ENCODE measurements at regions not wholly inside any gene's neighbourhood (a gene's known extent, or its start where the extent isn't known, plus 50 kb on each side); places are given as distances from the start of the nearest gene placed in this dataset.
"Not testable (repeated sequence)": the region's sequence is repeated elsewhere in the genome, so short reads cannot be mapped to it uniquely, and the experiment has no call there.

DNA sequence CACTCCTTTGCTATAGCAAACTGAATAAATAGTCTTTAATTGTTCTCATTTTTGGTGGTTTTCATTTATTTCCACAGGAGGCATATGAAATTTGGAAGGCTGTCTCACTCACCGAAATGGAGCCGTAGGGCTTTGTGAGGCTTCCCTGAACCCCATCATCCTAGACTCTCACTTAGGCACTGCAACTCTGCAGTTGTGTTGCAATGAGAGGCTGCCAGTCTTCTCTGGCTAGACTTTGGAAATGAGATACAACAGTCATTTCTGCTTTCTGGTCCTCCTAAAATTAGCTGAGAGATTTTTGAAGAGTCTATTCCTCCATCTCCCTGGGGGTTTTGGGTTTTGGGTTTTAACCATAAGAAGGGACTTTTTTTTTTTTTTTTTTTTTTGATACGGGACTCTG lies 146.5 kb downstream of the SH3BGRL start:
- DNase-seq, result no peak

GRCh38 chrX:81354954-81355353 lies 153.1 kb downstream of the SH3BGRL start:
- no peak for DNase-seq

GRCh38 chrX:81355436-81355835 lies 153.5 kb downstream of the SH3BGRL start:
- DNase-seq, result peak; percentile 34

GRCh38 chrX:81367291-81367690 lies 165.4 kb downstream of the SH3BGRL start:
- DNase-seq, result no peak

GRCh38 chrX:81377329-81377728 lies 175.4 kb downstream of the SH3BGRL start:
- peak; percentile 50 for DNase-seq

GRCh38 chrX:81378560-81378959 lies 176.7 kb downstream of the SH3BGRL start:
- DNase-seq, result no peak

GRCh38 chrX:81390237-81390636 lies 188.3 kb downstream of the SH3BGRL start:
- DNase-seq, result no peak

DNA sequence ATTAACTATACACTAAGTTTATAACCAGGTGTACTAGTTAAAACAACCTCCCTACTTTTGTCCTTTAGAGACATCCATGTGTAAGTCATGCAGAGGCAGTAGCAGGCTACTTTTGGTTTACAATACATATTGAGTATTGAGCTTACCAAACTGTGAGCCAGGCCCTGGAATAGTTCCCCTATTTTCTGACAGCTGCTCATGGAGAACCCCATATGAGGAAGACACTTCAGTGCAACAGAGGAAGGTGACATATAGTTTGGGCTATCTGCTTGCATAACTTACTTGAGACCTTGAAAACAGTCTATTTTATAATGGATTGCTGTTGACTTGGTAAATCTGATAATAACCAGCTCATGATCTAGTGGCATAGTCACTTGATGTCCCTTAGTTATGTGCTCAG lies 190.5 kb downstream of the SH3BGRL start:
- DNase-seq, result no peak

DNA sequence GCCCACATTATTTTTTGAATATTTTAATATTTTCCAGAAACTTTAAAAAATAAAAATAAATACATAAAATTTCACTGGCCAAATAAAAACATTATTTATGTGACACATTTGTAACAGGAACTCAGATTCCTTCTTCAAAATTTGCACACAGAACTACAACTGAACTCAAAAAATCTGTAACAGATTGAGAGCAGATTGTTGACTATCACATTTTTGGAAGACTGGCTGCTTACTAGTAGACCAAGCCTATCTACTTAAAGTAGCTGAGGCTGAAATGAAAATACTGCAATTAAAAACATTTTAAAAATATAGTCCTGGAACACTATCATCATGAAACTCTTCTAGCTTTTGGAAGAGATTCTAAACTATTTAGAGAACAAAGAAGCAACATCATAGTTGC lies 203.9 kb downstream of the SH3BGRL start:
- DNase-seq, result no peak

DNA sequence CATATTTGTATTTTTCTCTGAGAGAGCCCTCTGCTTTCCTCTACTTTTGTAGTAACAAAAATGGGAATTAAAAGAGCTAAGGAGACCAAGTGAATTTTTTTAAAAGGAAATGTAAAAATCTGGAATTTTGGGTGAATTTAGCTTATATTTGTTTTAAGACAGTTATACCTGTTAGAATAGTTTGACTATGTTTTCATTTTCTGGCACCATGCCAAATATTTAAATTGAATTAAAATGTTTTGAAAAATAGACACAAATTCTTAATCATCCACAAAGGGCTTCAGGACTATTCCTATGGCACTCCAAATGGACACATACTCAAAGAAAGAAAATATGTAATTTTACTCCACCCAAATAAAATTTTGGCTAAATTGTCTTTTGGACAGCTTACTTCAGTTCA lies 209.6 kb downstream of the SH3BGRL start:
- DNase-seq, result no peak

DNA sequence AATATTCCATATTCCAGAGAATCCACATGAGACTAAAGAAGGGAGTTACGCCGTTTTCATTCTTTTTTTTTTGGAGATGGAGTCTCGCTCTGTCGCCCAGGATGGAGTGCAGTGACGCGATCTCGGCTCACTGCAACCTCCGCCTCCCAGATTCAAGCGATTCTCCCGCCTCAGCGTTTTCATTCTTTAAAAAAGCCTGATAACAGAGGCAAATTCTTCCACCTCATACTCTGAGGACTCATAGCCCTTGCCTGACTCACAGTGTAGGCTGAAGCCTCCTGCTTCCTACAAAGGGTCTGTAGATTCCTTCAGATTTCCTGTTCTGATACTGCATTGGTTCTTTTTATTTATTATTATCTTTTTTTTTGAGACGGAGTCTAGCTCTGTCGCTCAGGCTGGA lies 210.5 kb downstream of the SH3BGRL start:
- DNase-seq, result no peak

DNA sequence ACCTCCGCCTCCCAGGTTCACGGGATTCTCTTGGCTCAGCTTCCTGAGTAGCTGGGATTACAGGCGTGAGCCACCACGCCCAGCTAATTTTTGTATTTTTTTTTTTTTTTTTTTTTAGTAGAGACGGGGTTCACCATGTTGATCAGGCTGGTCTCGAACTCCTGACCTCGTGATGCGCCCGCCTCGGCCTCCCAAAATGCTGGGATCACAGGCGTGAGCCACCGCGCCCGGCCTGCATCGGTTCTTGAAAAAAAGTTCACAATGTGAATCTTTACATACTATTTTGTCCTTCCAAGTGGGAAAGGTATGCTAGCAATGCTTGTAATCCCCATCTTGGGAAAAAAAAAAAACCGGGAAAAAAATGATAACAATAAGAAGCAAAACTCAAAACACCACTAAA lies 211.0 kb downstream of the SH3BGRL start:
- not testable (repeated sequence) for DNase-seq

- no peak for DNase-seq
Measured at GRCh38 chrX:81414630-81415029, 212.7 kb downstream of the SH3BGRL start.
